ENCODE measurements at regions not wholly inside any gene's neighbourhood (a gene's known extent, or its start where the extent isn't known, plus 50 kb on each side); places are given as distances from the start of the nearest gene placed in this dataset.
A peak's percentile ranks its signal among the peaks of the same experiment; 100 is the strongest.
"Not testable (repeated sequence)": the region's sequence is repeated elsewhere in the genome, so short reads cannot be mapped to it uniquely, and the experiment has no call there.

DNA sequence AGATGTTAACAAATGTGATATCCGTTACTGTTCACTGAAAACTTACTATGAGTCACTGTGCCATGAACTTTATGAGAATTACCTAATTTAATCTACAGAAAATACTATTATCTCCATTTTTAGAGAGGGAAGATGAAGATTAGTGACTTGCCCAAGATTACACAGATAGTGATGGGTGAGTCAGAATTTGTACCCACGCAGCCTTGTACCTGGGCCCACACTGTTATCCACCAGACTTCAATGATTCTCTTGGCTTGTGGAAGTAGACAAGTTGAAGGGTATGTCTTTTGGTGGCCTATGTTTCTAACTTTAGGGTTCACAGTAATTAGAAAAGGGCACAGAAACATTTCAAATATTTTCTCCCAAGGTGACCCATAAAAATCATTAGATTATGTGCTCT is 472.5 kb upstream of the NR3C2 start:
- TF ChIP-seq CTCF (IDR thresholded peaks at IDR 0.05; ENCODE audit: control insufficient read depth, extremely low read depth, insufficient read depth), result no peak
- DNase-seq (ENCODE audit: low read depth), result no peak
- H3K4me3 ChIP-seq (ENCODE audit: low read depth, low read length), result no peak overlapping the region

DNA sequence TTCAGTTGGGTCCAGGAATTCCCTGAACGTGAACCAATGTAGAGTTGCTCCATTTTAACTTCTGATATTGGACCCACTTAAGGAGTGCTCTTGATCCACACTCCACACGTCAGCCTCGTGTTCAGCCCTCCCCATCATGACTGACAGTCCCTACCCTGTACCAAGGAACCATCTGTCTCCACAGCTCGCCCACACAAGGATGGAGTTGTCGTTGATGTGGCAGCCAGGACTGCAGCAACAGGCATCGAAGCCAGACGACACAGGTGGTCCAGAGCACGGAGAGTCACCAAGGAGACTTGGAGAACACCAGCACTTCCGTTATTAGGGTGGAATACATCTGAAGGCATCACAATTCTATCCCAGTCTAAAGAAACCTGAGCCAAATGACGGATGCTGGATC is 472.1 kb upstream of the NR3C2 start:
- no peak for TF ChIP-seq CTCF (IDR thresholded peaks at IDR 0.05; ENCODE audit: control insufficient read depth, extremely low read depth, insufficient read depth)
- no peak for DNase-seq (ENCODE audit: low read depth)

DNA sequence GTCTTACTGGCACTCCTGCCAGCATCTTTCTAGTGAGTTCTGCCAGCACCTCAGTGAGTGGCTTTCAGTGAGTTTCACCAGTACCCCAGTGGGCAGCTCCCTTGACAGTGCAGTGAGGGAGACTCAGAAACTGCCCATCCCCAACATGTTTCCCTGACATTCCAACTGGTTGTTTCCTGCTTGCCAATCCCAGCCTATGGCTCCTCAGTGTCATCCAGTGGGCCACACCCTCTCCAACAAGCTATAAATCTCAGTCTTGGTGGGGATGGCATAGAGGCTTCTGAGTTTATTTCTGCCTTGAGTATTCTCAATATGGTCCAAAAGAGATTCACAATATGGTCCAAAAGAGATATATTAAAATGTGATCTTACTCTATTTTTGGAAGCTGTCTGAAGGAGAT is 461.2 kb upstream of the NR3C2 start:
- DNase-seq (ENCODE audit: low read depth), result no peak
- H3K4me3 ChIP-seq (ENCODE audit: low read depth, low read length), result no peak overlapping the region
- no peak for TF ChIP-seq CTCF (IDR thresholded peaks at IDR 0.05; ENCODE audit: control insufficient read depth, extremely low read depth, insufficient read depth)

More for the DNA sequence above, 472.1 kb upstream of the NR3C2 start:
- no peak overlapping the region for H3K4me3 ChIP-seq (ENCODE audit: low read depth, low read length)

DNA sequence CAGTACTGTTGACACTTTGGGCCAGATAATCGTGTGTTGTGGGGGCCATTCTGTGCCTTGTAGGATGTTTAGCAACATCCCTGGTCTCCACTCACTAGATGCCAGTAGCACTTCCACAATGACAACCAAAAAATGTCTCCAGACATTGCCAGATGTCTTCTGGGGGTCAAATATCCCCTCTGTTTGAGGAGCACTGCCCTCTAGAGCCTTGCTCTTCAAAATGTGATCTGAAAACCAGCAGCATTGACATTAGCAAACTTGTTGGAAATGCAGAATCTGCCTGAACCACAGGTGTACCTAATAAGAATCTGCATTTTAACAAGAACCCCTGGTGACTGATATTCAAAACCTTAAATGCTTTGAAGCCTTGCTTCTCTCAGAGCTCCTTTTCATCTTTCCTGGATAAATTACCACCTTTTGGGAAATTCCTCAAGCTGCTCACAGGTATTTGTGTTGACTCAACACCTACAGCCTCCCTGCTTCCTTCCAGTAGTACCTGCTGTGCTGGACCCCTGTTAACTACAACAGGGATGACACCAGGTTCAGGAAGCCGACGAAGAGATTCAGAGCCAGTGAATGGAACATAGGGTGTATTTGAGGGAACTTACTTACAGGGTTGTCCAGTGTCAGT is 459.0 kb upstream of the NR3C2 start:
- no peak for TF ChIP-seq CTCF (IDR thresholded peaks at IDR 0.05; ENCODE audit: control insufficient read depth, extremely low read depth, insufficient read depth)
- no peak for DNase-seq (ENCODE audit: low read depth)
- H3K4me3 ChIP-seq (ENCODE audit: low read depth, low read length), result no peak overlapping the region

GRCh38 chr4:148898139-148898538 is 455.9 kb upstream of the NR3C2 start:
- not testable (repeated sequence) for DNase-seq (ENCODE audit: low read depth); H3K4me3 ChIP-seq (ENCODE audit: low read depth, low read length)

DNA sequence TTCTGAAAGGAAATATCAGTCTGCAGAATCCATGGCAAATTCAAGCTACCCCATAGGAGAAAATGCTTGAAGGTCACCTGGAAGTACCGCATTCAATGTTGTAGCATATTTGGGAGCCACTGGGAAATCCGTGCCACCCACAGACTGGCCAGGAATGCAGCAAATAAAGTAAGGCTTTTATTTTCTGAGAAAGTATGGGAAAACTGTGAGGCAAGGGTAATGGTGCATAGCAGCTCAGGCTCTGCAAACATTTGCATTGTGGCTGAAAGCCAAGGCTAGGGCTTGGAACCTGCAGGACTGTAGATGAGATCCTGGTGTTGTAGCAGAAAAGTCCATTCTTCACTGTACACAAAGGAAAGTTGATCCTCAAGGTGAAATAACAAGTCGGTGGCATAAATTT is 450.9 kb upstream of the NR3C2 start:
- no peak for TF ChIP-seq CTCF (IDR thresholded peaks at IDR 0.05; ENCODE audit: control insufficient read depth, extremely low read depth, insufficient read depth)
- no peak overlapping the region for H3K4me3 ChIP-seq (ENCODE audit: low read depth, low read length)
- DNase-seq (ENCODE audit: low read depth), result peak; percentile 34

DNA sequence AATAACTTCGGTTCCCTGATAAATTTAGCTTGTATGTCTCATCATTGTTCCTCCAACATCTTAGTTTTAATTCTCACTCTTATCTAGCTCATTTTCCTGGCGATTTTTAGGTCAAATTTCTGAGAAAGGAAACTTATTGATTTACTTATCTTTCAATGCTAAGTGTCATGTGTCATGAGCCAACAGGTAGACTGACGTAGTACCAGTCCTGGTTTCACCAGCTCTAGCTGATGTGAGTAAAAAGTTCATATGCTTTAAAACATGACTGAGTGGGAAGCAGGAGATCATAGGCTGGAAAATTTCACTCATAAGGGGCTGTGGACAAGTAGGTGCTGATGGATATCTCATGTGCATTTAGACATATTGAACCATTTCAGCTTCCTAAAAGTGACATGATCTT is 441.7 kb upstream of the NR3C2 start:
- TF ChIP-seq CTCF (IDR thresholded peaks at IDR 0.05; ENCODE audit: control insufficient read depth, extremely low read depth, insufficient read depth), result no peak
- no peak overlapping the region for H3K4me3 ChIP-seq (ENCODE audit: low read depth, low read length)
- no peak for DNase-seq (ENCODE audit: low read depth)

Data from LNCaP clone FGC (cell line).